ENCODE measurements at regions not wholly inside any gene's neighbourhood (a gene's known extent, or its start where the extent isn't known, plus 50 kb on each side); places are given as distances from the start of the nearest gene placed in this dataset.

- TF ChIP-seq YY1 (IDR thresholded peaks at IDR 0.05; ENCODE audit: insufficient read depth, insufficient read length) (no peak), ZNF274 (IDR thresholded peaks at IDR 0.05; ENCODE audit: low read depth, low read length) (no peak), SUZ12 (IDR thresholded peaks at IDR 0.05; ENCODE audit: extremely low read depth, insufficient read depth, insufficient read length) (no peak)
Measured at GRCh38 chr4:14340321-14340720, 662.0 kb upstream of the CPEB2 start.

Data from NT2/D1 (cell line).